Kidney epithelial cell (primary cell): ENCODE measurements at regions not wholly inside any gene's neighbourhood (a gene's known extent, or its start where the extent isn't known, plus 50 kb on each side); places are given as distances from the start of the nearest gene placed in this dataset.

ENCODE experiments used
- DNase-seq: peaks from one replicate; pipeline ENCODE4 v3.0.0-alpha.2; 2010; ENCODE audit warnings: low read depth
- H3K27me3 ChIP-seq: 2 replicates; pipeline ENCODE4 v1.6.0; 2011; ENCODE audit warnings: low read length; ENCODE audit not compliant: control insufficient read depth, insufficient read depth
- H3K36me3 ChIP-seq: 2 replicates; pipeline ENCODE4 v1.5.1; 2011; ENCODE audit warnings: low read length; ENCODE audit not compliant: control insufficient read depth, insufficient read depth
- H3K4me3 ChIP-seq: 2 replicates; pipeline ENCODE4 v1.5.1; 2011; ENCODE audit warnings: low read depth, mild to moderate bottlenecking, control low read depth, low read length
- CTCF ChIP-seq: IDR thresholded peaks from 2 replicates; pipeline ENCODE4 v1.5.1; 2011; ENCODE audit warnings: mild to moderate bottlenecking, moderate library complexity, low read length, control low read depth, inconsistent platforms; ENCODE audit not compliant: insufficient read depth, poor library complexity, severe bottlenecking

GRCh38 chr11:19352072-19352770 is 111.5 kb upstream of the E2F8 start:
- H3K27me3 ChIP-seq: peaks cover 57% of the 10 kb centered on the region
- no peaks in the 10 kb centered on the region for H3K36me3 ChIP-seq
- no peak overlapping the region for H3K4me3 ChIP-seq
- no peak for DNase-seq
- TF ChIP-seq CTCF: no peak

GRCh38 chr11:19351426-19351825 is 110.7 kb upstream of the E2F8 start:
- no peak for TF ChIP-seq CTCF
- H3K27me3 ChIP-seq: peaks cover 62% of the 10 kb centered on the region
- no peak overlapping the region for H3K4me3 ChIP-seq
- H3K36me3 ChIP-seq: no peaks in the 10 kb centered on the region
- no peak for DNase-seq

DNA sequence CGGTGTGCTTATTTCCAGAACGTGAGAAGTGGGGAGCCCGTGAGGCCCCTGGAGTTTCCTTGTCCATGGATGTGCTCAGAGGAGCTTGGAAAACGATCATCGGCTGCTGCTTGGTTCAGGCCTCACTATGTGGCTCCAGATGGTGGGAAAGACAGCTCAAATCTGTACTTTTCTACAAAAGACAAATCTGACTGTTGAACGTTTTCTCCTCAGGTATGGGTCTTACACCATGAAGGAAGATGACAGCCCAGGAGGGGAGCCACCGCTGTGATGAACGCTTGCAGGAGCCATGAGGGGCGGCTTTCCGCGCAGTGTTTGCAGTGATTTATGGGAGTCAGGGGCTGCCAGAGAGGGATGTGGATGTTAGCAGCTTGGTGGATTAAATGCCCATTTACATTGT is 109.4 kb upstream of the E2F8 start:
- no peak for DNase-seq
- no peak for TF ChIP-seq CTCF
- Histone ChIP-seq H3K27me3 (peaks cover 66% of the 10 kb centered on the region), H3K36me3 (no peaks in the 10 kb centered on the region), H3K4me3 (no peak overlapping the region)

DNA sequence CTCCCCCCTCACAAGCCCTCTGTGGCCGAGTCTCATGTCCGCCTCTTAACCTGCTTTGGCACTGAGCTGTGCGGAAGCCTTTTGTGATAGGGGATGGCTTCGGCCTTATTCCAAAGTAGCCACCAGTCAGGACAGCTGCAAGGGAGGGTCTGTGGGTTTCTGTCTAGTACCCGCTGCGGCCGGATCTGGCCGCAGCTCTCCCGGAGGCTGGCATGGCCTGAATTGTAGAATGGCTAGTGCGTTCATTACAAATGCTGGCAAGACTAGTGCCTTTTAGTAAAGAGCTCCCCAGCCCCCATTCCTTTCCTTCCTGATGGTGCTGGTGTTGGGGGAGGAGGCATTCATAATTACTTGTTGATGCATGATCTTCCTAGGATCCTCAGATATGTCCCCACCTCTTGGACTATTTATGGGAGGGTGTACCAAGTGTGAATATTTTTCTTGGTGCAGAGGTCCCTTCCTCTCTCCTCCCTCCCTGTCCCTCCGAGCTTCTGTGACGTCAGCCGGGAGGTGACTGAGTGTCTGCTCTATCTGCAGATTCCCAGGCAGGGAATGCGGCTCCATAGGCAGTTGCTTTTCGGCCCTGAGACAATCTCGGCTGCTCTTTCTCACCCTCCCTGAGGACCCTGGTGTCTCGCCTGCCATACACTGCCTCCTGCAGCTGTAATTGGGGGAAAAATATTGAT is 108.7 kb upstream of the E2F8 start:
- DNase-seq: no peak
- Histone ChIP-seq H3K36me3 (no peaks in the 10 kb centered on the region), H3K4me3 (no peak overlapping the region), H3K27me3 (peaks cover 70% of the 10 kb centered on the region)
- no peak for TF ChIP-seq CTCF

DNA sequence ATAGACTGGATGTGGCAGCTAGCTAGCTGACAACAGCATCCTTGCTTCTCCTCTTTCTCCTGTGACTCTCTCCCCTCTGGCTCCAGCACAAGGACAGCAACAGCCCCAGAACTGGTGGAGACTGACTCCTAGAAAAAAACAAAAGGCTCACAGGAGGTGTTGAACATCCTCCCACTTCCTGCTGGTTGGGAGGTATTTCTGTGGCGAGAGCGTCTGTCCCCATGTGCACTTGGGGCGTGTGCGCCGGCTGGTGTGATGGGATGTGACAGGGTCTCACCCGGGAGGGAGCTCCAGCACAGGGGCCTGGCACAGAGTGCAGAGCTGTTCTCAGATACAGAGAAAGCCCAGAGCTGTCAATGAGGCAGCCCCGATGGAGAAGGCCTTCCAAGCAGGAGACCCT is 107.2 kb upstream of the E2F8 start:
- no peak overlapping the region for H3K4me3 ChIP-seq
- H3K27me3 ChIP-seq: peaks cover 79% of the 10 kb centered on the region
- TF ChIP-seq CTCF: no peak
- H3K36me3 ChIP-seq: no peaks in the 10 kb centered on the region
- no peak for DNase-seq
